Nucleus accumbens (tissue), 56 donors: ENCODE measurements at regions not wholly inside any gene's neighbourhood (a gene's known extent, or its start where the extent isn't known, plus 50 kb on each side); places are given as distances from the start of the nearest gene placed in this dataset.
"Not testable (repeated sequence)": the region's sequence is repeated elsewhere in the genome, so short reads cannot be mapped to it uniquely, and the experiment has no call there.

Source experiments
- DNase-seq, 56 donors: peaks; one replicate each; lab custom pipeline; 2025; lab: John Stamatoyannopoulos, UW

- DNase-seq: no peak
Measured at GRCh38 chr1:187498028-187498427, 669.3 kb downstream of the PLA2G4A start.

DNA sequence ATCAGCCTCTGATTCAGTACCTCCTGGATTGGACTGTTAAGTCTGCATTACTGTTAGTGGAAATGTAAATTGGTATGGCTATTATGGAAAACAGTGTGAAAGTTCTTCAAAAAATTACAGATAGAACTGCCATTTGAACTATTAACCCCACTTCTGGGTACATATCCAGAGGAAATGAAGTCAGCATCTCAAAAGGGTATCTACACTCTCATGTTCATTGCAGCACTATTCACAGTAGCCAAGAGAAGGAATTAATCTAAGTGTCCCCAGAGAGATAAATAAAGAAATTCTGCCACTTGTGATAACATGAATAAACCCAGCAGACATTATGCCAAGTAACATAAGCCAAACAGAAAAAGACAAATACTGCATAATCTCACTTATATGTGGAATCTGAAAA, 676.0 kb downstream of the PLA2G4A start:
- no peak for DNase-seq

GRCh38 chr1:187509091-187509490, 680.3 kb downstream of the PLA2G4A start:
- DNase-seq: no peak

DNA sequence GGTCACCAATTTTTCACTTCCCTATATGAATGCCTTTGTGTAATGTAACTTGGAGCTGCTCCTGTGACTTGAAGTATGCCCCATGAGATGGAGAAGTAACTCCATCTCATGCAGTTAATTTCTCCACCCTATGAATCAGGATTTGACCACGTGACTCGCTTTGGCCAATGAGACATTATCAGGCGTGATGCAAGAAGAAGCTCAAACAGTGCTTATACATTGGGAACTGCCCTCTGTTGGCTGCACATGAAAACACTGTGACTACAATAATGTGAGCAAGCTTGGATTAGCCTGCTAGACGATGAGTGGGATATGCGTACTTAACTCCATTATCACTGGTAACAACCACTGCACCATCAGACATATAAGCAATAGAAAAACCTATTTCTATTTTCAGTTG, 684.4 kb downstream of the PLA2G4A start:
- DNase-seq: no peak

DNA sequence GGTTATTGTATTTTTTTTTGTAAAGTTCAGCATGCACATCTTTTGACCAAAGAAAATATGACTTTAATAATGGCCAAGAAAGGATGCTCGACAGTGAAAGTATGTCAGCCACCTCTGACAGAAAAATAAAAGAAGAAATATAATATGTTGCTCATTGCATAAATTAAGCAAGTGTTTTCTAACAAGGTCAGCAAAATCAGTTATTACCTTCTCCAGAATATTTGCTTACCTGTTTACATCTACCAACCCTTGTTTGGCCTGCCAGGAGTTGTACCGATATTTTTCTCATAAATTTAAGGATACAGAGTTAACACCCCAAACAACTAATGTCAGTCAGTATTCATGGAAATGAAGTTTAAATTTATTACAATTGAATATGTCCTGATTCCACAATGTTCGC, 685.4 kb downstream of the PLA2G4A start:
- DNase-seq: no peak

GRCh38 chr1:187516874-187517273, 688.1 kb downstream of the PLA2G4A start:
- no peak for DNase-seq

- no peak for DNase-seq
Measured at GRCh38 chr1:187517546-187517945, 688.8 kb downstream of the PLA2G4A start.

DNA sequence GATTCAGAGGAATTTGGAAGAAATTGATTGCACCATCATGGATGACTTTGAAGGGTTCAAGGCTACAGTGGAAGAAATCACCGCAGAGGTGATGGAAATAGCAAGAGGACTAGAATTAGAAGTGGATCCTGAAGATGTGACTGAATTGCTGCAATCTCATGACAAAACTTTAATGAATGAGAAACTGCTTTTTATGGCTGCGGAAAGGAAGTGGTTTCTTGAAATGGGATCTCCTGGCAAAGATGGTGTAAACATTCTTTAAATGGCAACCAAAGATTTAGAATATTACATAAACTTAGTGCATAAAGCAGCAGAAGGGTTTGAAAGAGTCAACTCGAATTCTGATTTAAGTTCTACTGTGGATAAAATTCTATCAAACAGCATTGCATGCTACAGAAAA, 698.6 kb downstream of the PLA2G4A start:
- no peak for DNase-seq

- DNase-seq: no peak
Measured at GRCh38 chr1:187537936-187538335, 709.2 kb downstream of the PLA2G4A start.

DNA sequence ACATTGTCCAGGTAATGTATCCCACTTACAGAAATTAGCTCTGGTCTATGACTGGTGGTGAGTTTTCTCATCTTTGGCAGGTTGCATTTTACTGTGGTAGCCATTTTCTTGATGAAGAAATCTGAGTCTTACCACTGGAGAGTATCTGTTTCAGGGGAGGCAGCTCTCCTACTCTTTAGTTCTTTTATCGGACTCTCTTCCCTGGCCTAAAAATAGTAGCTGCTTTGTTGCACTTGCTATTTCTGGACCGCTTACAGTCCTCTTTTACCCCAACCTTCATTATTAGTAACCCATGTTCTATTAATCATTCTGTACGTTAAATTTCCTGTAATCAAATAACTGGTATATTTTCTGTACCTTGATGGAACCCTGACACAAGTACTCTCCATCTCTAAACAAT, 720.8 kb downstream of the PLA2G4A start:
- DNase-seq: no peak

DNA sequence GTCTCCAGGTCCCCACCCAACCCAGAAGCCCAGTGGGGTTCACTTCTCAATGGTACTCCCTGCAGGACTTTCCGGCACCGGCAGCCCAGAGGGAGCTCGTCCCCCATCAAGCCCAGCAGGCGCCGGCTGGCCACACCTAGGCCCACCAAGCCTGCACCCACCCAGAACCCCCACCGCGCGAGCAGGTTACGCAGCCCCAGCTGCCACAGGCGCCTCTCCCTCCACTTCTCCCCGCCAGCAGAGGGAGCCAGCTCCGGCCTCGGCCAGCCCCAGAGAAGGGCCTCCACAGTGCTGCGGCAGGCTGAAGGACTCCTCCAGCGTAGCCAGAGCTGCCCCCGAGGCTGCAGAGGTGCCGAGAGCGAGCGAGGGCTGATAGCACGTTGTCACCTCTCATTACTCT, 722.3 kb downstream of the PLA2G4A start:
- DNase-seq: no peak

GRCh38 chr1:187563191-187563590, 734.4 kb downstream of the PLA2G4A start:
- DNase-seq: no peak

DNA sequence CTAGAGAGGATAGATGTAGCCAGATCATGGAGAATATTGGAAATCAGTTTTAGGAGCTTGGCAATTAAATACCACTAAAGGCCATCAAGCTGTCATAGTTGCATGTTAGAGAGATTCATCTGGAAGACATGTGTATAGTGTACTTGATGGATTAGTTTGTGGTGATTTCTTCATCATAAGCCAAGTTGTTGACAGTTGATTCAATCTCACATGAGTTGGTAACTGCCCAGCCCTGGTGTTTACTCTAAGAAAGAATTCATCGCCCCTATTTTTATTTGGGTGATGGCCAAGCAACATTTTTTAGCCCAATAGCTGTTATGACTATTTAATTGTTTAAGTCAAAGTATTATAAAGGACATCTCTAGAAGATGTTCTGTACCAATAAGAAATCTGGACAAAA, 737.6 kb downstream of the PLA2G4A start:
- DNase-seq: no peak

DNA sequence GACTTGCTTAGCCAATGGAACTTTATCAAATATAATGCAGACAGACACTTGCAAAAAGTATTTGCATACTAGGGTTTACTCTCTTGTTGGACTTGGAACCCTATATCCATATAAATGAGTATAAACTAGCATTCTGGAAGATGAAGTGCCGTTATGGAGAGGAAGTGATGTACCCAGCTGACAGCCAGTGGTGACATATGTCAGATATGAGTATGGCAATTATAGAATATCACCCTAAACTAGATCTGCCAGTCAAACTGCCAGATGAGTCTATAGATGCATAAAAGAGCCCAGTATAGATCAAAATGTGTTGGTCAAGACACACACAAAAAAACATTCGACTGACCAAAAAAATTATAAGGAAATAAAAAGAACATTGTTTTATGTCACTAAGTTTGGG, 739.3 kb downstream of the PLA2G4A start:
- no peak for DNase-seq

DNA sequence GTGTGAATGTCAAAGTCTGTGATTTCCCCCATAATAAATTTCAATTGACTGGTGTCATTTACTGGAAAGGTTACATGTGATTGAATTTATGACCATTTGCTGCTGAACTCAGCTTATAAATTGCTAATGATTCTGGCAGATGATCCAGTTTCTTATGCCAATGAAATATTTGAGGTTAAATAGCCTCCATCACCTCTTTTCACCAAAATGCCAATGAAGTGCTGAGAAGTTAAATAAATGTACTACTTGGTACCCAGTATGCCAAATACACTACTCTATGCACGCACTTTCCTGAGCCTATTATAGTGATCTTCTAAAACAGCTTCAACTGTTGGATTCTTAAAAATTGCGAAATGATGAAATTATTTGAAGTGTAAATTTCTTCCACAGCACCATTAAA, 741.4 kb downstream of the PLA2G4A start:
- no peak for DNase-seq

DNA sequence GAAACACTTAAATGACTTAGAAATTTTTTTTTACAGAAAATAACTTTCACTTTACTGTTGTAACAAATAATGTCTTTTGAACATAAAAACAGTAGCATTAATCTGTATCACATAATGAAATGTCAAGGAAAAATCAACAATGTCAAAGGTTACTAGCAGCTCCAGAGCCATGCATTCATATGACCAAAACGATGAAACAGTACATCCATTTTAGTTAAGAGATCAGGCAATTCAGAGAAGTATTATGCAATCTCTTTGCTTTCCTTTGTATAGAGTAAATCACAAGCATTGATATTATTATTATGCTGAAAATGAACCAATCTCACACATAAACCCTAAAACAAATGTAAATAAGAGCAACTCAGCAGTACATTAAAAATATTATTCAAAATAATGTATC, 748.9 kb downstream of the PLA2G4A start:
- no peak for DNase-seq

DNA sequence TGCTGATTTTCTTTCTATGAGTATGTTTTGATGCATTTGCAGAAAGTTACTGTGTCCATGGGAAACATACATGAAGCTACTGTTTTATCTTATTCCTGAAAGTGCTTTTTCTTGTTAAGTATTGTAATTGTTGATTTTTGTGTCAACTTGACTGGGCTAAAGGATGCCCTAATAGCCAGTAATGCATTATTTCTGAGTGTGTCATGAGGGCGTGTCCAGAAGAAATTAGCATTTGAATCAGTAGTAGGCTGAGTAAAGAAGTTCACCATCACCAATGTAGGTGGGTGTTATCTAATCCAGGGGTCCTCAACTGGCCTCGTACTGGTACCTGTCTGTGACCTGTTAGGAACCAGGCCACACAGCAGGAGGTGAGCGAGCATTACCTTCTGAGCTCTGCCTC, 760.2 kb downstream of the PLA2G4A start:
- no peak for DNase-seq

GRCh38 chr1:187605736-187606135, 777.0 kb downstream of the PLA2G4A start:
- DNase-seq: no peak

GRCh38 chr1:187615853-187616735, 787.3 kb downstream of the PLA2G4A start:
- DNase-seq: not testable (repeated sequence)

DNA sequence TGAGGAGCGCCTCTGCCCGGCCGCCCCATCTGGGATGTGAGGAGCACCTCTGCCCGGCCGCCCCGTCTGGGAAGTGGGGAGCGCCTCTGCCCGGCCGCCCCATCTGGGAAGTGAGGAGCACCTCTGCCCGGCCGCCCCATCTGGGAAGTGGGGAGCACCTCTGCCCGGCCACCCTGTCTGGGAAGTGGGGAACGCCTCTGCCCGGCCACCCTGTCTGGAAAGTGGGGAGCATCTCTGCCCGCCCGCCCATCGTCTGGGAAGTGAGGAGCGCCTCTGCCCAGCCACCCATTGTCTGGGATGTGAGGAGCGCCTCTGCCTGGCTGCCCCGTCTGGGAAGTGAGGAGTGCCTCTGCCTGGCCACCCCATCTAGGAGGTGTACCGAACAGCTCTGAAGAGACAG, 788.1 kb downstream of the PLA2G4A start:
- DNase-seq: not testable (repeated sequence)

DNA sequence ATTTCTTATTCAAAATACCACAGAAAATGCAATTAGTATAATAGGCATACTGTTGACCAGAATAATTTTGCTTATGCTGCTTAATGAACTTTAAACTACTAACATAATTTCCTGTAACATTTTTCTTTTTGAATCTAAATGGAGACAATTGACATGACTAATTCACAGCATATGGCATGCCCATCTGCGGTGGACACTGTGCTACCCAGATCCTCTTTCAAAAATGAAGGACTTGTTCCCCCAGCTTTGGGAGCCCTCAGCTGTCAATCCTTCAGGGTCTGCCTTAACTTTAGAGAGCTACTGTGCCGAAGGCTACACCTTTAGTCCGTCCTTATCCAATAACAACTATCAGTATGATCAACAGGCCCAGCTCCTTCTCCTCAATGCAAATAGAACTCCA, 789.0 kb downstream of the PLA2G4A start:
- no peak for DNase-seq

GRCh38 chr1:187619175-187619574, 790.4 kb downstream of the PLA2G4A start:
- DNase-seq: no peak

DNA sequence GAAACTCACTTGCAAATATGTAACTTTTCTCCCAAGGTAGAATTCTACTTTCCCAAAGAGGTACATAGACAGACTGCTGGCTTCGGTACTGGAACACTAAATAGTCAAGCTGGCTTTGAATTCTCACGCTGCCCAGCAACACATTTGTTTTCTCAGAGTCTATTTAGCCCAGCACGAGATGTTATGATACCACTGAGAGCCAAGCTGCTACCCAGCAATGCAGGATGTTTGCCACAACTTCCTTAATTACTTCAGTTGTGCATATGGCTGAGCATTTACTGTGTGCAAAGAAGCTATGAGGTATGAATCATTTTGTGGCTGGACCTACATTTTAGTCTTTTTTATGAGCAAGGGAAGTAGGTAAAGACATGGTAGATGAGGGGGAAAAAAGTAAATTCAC, 793.2 kb downstream of the PLA2G4A start:
- DNase-seq: no peak
